Small intestine (tissue), 7 donors: ENCODE measurements at regions not wholly inside any gene's neighbourhood (a gene's known extent, or its start where the extent isn't known, plus 50 kb on each side); places are given as distances from the start of the nearest gene placed in this dataset.
"Not testable (repeated sequence)": the region's sequence is repeated elsewhere in the genome, so short reads cannot be mapped to it uniquely, and the experiment has no call there.

Source experiments
- DNase-seq, 2 donors: peaks; one replicate each; pipeline versions ENCODE4 v3.0.0 to v3.0.0-alpha.2; 2013
- FAIRE-seq: peaks from 2 replicates; lab custom pipeline; 2012; peaks lifted over from hg19 to GRCh38; lab: Jason Lieb, UNC
- H3K27ac ChIP-seq, 3 donors: one replicate each; pipeline ENCODE4 v1.5.1; 2013; ENCODE audit warnings: low read length in 2 of 3, mild to moderate bottlenecking in 2 of 3, control low read depth in 1 of 3, inconsistent platforms in 1 of 3, low read depth in 1 of 3, moderate library complexity in 1 of 3
- H3K27me3 ChIP-seq, 3 donors: one replicate each; pipeline ENCODE4 v1.6.1; 2013; ENCODE audit warnings: low read length in 3 of 3, inconsistent platforms in 1 of 3; ENCODE audit not compliant: control insufficient read depth in 3 of 3, insufficient read depth in 3 of 3
- H3K36me3 ChIP-seq, 3 donors: one replicate each; pipeline ENCODE4 v1.6.1; 2013; ENCODE audit warnings: low read length in 3 of 3, inconsistent platforms in 1 of 3, low read depth in 1 of 3, mild to moderate bottlenecking in 1 of 3, moderate library complexity in 1 of 3; ENCODE audit not compliant: control insufficient read depth in 3 of 3, insufficient read depth in 2 of 3
- H3K4me1 ChIP-seq, 3 donors: one replicate each; pipeline ENCODE4 v1.6.1; 2013; ENCODE audit warnings: low read length in 2 of 3, inconsistent platforms in 1 of 3, low read depth in 1 of 3, mild to moderate bottlenecking in 1 of 3, moderate library complexity in 1 of 3; ENCODE audit not compliant: control insufficient read depth in 3 of 3, insufficient read depth in 2 of 3
- H3K4me3 ChIP-seq, 3 donors: one replicate each; pipeline ENCODE4 v1.5.1; 2013; ENCODE audit warnings: low read length in 3 of 3, control low read depth in 1 of 3, inconsistent platforms in 1 of 3, low read depth in 1 of 3, mild to moderate bottlenecking in 1 of 3, moderate library complexity in 1 of 3
- H3K9me3 ChIP-seq, 2 donors: one replicate each; pipeline ENCODE4 v1.6.1; 2013; ENCODE audit warnings: low read depth in 1 of 2, low read length in 1 of 2; ENCODE audit not compliant: control insufficient read depth in 2 of 2, insufficient read depth in 1 of 2
- whole genome bisulfite sequencing, 3 donors: extraction: QIAGEN DNeasy Blood & Tissue Kit; methylation state at CpG; one replicate each; pipeline ENCODE4 v1.1.7; 2013; 5-methylcytosine and 5-hydroxymethylcytosine counted together
- donor health status: healthy with polysubstance abuse.
- donor health status: control.
- donor health status: control.
- donor health status: Bipolar disorder and iron deficiency.
- donor health status: healthy.

DNA sequence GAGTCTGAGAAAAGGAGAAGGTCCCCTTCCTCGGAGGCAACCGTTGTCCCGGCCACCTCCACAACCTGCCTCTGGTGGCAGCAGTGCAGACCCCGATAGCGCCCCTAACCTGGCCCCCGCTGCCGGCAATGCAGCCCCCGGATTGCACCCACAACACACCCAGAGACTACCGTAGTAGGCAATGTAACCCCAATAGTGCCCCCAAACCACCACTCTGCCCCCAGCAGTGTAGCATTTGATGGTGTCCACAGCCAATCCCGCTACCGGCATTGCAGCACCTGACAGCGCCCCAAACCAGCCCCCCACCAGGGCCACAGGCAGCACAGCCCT lies 67.1 kb upstream of the THOC3 start:
- H3K4me3 ChIP-seq, H3K9me3 ChIP-seq, FAIRE-seq, H3K27ac ChIP-seq, DNase-seq, H3K27me3 ChIP-seq, H3K4me1 ChIP-seq, H3K36me3 ChIP-seq: not testable (repeated sequence)
- 93 to 99% (median 96%) methylated on average over 9 of the region's 12 CpGs for WGBS, 3 donors

GRCh38 chr5:176035816-176036308 lies 67.7 kb upstream of the THOC3 start:
- 82 to 93% (median 90%) methylated on average over 11 to 16 of the region's 16 CpGs for WGBS, 3 donors
- not testable (repeated sequence) for H3K9me3 ChIP-seq, H3K27ac ChIP-seq, DNase-seq, H3K4me3 ChIP-seq, H3K27me3 ChIP-seq, FAIRE-seq, H3K36me3 ChIP-seq, H3K4me1 ChIP-seq

- not testable (repeated sequence) for H3K27me3 ChIP-seq, H3K4me1 ChIP-seq, DNase-seq, FAIRE-seq, H3K4me3 ChIP-seq, H3K27ac ChIP-seq, H3K9me3 ChIP-seq, H3K36me3 ChIP-seq
- WGBS, 3 donors = 77 to 89% (median 85%) methylated on average over 9 to 11 of the region's 16 CpGs
Observed at GRCh38 chr5:176036391-176036790, 68.3 kb upstream of the THOC3 start.

DNA sequence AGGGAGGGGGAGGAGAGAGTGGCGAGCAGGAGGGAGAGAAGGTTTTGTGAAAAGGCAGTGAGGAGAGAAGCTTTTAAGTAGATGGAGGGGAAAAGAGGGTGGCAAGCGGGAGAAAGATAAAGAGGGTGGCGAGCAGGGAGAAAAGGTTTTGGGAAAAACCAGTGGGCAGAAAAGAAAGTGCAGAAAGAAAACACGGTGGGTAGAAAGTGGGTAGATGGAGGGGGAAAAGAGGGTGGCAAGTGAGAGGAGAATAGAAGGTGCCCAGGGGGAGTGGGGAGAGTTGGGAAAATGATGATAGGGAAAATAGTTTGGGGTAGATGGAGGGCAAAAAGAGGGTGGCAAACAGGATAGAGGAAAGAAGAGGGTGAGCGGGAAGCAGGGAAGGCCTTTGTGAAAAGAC lies 69.1 kb upstream of the THOC3 start:
- not testable (repeated sequence) for H3K4me3 ChIP-seq, H3K27me3 ChIP-seq, H3K9me3 ChIP-seq, H3K27ac ChIP-seq, H3K4me1 ChIP-seq, FAIRE-seq, H3K36me3 ChIP-seq, DNase-seq
- 66 to 82% (median 80%) methylated on average over 5 of the region's 5 CpGs for WGBS, 3 donors

- WGBS, 3 donors = 73 to 85% (median 76%) methylated on average over 12 of the region's 12 CpGs
- FAIRE-seq, H3K4me3 ChIP-seq, H3K27ac ChIP-seq, H3K36me3 ChIP-seq, H3K9me3 ChIP-seq, H3K4me1 ChIP-seq, H3K27me3 ChIP-seq, DNase-seq: not testable (repeated sequence)
Observed at GRCh38 chr5:176040105-176040801, 72.1 kb upstream of the THOC3 start.

DNA sequence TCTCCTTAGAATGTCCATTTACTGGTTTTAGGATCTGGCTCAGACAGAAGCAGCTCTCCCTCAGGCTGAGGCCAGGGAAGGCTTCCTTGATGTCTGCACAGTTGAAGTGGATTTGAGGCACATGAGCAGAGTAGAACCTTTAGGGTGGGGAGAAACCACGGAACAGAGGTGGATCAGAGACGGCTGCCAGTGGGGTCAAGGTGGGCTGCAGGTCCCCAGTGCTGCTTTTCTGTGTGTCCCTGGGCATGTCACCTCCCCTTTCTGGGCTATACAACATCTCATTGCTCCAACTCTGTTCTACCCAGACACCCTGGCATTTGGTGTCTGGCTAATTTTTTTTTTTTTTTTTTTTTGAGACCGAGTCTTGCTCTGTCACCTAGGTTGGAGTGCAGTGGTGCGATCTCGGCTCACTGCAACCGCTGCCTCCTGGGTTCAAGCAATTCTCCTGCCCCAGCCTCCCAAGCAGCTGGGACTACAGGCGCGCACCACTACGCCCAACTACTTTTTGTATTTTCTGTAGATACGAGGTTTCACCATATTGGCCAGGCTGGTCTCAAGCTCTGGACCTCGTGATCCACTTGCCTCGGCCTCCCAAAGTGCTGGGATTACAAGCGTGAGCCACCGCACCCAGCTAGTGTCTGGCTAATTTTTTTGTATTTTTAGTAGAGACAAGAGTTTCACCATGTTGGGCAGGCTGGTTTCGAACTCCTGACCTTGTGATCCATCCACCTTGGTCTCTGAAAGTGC lies 73.3 kb upstream of the THOC3 start:
- not testable (repeated sequence) for H3K4me1 ChIP-seq, H3K36me3 ChIP-seq, H3K27ac ChIP-seq, H3K9me3 ChIP-seq, H3K4me3 ChIP-seq, H3K27me3 ChIP-seq, FAIRE-seq, DNase-seq
- 84 to 90% (median 87%) methylated on average over 14 to 15 of the region's 15 CpGs for WGBS, 3 donors

GRCh38 chr5:176042020-176042658 lies 74.0 kb upstream of the THOC3 start:
- 69 to 73% (median 71%) methylated on average over 6 of the region's 6 CpGs for WGBS, 3 donors
- not testable (repeated sequence) for H3K9me3 ChIP-seq, H3K4me3 ChIP-seq, H3K27ac ChIP-seq, H3K36me3 ChIP-seq, H3K27me3 ChIP-seq, DNase-seq, H3K4me1 ChIP-seq, FAIRE-seq

- H3K27me3 ChIP-seq, H3K9me3 ChIP-seq, H3K36me3 ChIP-seq, DNase-seq, H3K4me3 ChIP-seq, H3K27ac ChIP-seq, FAIRE-seq, H3K4me1 ChIP-seq: not testable (repeated sequence)
- 81 to 93% (median 83%) methylated on average over 6 to 7 of the region's 7 CpGs for WGBS, 3 donors
Observed at GRCh38 chr5:176043252-176043829, 75.2 kb upstream of the THOC3 start.
